NCI-H146 (cell line): ENCODE measurements at regions not wholly inside any gene's neighbourhood (a gene's known extent, or its start where the extent isn't known, plus 50 kb on each side); places are given as distances from the start of the nearest gene placed in this dataset.

Source experiments
- DNase-seq: peaks from one replicate; lab custom pipeline; 2025; lab: John Stamatoyannopoulos, UW

DNA sequence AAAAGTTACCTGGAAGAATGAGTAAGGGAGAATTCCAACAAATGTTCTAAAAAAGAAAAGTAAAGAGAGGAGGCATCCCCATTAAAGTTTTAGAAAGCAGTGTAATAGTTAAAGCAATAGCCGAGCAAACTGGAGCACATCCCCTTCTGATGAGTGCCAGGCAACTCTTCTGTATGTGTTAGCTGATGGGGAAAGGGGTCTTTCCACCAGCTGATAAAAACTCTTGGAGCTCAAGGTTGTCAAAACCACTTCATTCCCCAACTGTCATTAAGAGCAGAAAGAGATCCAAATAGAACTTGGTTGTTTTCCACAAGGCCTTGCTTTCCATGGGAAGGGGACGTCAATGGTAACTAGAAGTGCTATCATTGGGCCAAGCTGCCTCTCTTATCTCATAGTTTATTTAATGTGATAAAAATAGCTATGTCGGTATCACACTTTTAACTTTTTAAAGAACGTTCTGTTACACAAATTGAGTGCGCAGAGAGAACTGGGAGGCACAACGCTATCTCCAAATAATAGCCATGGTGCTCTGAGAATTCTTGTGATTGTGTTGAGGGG lies 116.9 kb downstream of the POLR2M start:
- DNase-seq = no peak

DNA sequence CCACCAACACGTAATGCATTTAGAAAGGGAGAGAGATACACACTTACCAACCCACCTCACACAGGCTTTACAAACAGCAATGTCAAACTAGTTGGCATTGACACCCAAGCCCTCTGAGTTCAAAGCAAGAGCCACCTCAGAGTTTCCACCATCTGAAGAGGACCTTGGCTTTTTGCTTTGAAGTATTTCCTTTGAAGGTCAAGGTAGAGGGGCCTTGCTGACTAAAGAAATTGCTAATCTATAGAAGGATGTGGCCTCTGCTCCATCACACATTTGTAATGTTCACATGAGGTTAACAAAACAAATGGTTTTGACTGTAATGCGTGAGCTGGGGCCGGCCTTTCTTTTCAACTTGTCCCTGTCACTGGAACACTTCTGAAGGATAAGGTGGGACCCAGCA lies 117.7 kb downstream of the POLR2M start:
- no peak for DNase-seq

DNA sequence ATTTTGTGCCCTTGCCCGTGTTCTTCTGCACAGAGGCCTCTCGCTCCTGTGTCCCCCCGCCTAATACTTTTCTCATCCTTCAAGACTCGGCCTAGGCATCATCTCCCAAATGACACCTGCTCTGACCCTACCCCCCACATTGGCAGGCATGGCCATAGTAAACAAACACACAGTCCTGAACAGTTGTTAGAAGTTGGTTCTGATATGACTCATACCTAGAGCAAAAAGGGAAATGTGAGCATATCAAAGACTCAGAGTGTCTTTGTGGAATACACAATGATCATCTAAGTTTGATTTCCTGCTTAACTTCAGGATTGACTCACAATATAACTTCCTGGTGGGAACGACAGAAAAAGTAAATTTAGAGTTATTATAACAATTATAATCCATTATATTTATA lies 120.5 kb downstream of the POLR2M start:
- DNase-seq = no peak

DNA sequence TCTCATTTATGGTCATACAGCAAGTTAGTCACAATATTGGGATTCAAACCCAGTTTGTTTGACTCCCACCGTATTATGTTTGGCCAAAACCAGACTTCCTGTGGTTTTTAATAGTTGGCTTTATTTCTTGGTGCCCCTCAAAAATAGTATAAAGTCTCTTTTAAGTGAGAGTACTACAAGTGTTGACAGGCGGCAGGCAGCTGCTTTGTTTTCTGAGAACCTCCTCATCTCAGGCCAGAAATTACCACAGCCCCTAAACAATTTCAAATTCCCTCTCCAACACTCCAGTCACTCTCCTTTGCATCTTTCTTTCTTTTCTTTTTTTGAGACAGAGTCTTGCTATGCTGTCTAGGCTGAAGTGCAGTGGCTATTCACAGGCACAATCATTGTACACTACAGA lies 121.5 kb downstream of the POLR2M start:
- DNase-seq = no peak

DNA sequence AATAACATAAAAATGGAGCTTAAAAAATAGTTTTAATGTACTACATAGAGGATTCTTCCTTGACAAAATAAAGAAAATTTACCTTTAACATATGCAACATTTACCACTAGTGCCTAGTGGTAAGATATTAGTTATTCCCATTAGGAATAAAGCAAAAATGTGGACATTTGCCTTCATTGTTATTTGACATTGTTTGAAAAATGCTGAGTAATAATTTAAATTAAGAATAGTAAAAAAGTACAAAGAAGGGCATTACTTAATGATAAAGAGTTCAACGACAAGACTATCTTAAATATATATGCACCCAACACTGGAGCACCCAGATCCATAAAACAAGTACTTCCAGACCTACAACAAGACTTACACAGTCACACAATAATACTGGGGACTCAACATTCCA lies 125.7 kb downstream of the POLR2M start:
- no peak for DNase-seq

DNA sequence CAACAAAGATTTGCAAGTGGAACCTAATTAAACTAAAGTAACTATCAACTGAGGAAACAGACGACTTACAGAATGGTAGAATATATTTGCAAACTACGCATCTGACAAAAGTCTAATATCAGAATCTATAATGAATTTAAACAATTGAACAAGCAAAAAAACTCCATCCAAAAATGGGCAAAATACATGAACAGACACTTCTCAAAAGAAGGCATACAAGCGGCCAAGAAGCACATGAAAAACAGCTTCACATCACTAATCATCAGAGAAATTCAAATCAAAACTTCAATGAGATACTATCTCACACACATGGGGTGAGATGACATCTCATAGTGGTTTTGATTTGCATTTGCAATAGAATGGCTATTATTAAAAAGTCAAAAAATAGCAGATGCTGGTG lies 128.6 kb downstream of the POLR2M start:
- DNase-seq = no peak

DNA sequence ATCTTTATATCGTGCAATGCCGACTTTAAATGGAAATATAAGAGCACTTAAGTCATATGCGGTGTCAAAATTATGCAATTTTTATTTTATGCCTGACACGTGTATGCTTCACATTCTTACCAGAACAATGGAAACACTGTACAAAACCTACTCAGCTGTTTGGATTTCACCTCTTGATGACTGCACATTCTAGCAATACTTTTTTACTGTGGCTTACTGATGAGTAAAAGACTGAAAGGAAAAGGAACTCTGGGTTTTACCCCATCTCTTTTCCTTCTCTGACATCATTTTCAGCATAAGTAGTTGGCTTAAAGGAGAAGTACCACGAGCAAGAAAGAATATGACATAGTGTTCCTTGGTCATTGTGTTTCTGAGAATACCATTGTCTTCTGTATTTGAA lies 142.8 kb downstream of the POLR2M start:
- no peak for DNase-seq

DNA sequence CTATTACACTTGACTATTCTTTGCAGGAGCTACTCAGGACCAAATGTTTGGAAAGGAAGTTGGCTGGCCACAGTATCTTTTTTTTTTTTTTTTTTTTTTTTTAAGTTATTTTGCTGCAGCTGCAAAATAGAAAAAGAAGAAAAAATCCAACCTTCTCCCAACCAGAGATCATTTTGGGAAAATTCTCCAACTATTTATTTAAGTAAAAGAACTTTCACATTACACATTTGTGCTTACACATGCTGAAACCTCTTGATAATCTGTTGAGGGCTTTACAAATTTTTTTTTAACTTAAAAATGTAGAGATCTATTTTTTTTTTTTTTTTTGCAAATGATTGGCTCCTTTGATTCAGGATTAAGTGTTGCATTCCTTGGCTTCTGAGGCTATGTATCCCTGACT lies 148.0 kb downstream of the POLR2M start:
- no peak for DNase-seq

DNA sequence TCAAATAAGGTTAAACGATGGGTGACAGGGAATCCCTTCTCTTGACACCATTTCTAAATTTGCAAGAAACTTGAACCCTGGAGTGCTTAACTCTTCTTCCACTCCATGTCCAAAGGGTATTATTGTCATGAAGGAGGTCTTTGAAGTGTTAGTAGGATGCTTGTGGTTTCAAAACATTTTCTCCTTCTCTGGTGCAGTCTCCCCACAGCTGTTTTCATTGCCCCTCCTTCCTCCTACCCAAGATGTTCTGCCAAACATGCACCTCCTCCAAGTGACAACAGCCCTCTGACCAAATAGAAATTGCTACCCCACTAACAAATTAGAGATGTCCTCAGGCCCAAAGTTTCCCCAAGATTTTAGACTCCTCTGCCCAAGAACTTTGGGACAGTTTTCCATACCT lies 151.4 kb downstream of the POLR2M start:
- DNase-seq = no peak

DNA sequence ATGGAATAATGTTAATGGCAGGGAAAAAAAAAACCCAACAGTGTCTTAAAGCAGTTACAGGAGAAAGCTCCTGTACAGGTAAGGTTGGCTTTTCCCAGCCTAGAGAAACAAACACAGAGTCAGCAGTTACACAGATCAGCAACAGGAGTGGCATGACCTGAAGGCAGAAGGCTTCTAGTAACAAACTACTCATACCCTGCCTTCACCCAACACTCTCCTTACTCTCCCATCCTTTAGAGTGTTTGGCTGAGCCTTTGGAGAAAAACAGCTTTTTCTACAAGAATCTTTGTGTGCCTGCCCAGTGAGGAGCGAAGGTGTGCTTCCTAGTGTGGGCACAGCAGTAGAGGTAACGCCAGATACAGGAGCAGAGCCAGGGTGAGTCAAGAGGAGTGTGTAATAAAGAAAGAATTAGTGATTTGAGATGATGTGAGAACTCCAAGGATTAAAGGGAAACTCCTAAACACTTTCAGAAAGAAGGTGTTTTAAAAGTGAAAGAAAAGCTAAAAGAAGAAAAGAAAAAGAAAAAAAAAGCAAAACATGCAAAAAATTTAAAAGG lies 152.7 kb downstream of the POLR2M start:
- DNase-seq = no peak

DNA sequence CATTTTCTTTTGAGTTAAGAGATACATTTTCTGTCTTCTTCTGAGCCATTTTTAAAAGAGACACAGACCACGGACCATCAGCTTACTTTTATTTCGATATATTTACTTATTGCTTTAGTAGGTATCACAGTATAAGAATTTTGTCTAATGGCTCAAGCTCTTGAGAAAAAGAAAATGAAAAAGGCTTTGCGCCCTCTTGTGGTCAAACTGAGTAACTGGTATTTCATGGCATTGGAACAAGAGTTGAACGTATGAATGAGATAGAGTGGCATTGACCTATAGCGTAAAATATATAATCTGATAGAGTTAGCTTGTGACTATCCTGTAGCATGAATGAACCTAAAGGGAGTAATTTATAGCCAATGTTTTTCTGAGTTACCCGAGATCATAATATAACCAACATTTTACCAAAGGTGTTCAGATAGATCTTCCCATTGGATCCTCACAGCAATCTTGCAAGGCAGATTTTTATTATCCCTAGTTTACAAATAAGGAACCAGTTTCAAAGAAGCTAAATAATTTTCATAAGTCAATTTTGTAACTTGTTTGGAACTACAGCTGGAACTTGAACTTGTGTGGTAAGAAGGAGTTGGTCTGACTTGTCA lies 154.6 kb downstream of the POLR2M start:
- peak; percentile 19 for DNase-seq

DNA sequence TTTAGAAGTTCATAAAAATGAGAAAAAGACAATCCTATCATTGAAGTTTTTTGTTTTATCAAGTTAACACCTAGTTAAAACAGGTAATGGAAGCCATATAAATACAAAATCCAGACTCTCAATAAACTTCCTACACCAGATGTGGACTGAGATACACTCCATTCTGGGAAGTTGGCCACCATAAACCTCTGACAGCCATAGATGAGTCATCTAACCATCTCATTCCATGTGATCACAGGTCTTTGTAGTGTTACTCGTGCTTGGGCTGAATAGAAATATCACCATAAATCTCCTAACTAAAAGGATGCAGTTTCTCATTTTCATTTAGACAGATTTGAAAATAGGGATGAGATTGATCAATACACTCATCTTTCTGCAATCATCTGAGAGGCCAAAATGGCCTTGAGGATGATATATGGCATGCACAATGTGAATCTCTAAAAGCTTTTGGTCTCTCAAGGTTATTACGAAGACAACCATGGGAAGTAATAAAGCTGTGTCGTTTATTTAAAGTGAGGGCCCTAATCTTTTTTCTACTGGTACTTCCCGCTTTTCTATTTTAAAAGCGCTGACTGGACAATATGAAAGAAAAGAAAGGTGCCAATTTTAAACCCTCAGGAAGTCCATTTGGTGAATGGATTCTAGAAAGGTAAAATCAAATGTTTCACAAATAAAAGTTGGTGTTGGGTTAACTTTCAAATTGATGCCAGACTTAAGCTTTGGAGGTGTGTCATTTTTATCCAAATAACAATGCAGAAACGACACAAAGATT lies 155.5 kb downstream of the POLR2M start:
- DNase-seq = no peak

DNA sequence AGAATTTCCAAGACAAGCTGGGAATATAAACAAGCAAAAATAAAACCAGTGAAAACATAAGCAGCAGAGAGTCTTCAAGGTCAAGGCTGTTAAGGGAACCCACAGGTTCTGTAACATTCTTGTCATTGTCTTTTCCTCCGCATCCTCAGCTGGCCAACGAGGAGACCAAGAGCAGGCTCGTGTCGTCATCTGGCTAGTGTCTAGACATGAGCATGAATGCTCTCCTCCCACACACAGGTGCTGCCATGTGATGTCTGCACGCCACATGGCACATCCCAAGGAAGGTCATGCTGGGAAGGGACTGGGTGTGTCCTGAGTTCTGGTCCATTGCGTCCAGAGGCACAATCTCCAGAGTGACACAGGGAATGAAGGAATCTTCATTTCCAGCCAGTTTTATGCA lies 156.2 kb downstream of the POLR2M start:
- no peak for DNase-seq

DNA sequence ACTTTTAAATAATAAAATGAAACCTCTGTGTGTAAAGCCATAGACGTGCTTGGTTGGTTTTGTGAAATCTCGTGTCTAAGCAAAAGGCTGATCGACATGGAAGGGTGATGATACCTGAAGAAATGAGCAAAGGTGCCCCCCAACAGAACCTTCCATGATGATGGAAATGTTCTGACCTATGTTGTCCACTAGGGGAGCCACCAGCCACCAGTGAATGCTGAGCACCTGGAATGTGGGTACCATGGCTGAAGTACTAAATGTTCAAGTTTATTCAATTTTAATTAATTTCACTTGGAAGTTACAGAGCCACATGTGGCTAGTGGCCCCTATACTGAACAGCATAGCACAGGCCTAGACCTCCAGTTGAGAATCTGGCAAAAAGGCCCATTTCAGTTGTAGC lies 158.8 kb downstream of the POLR2M start:
- DNase-seq = no peak

DNA sequence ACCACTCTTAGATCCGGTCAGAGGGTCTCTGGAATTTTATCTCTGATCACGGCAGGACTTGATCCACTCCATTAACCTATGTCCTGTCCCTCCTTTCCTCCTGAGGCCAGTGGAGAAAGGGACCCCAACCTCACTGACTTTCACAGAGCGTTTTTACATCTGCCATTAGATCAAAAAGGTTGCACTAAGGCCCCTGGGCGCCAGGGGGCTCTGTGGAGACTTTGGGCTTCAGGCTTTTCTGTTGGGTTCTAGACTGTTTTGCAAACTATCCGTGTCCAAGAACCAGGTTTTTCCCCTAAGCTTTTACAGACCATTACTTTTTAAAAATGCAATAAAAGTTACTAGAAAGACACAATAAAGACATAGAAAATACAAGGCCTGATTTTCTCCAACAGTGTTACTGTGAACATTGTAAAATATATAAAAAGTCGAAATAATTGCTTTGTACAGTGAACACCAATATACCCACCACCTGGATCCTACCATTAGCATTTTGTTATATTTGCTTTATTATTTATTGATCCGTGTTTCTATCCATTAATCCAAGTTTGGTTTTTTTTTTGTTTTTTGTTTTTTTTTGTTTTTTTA lies 159.7 kb downstream of the POLR2M start:
- peak; percentile 36 for DNase-seq

DNA sequence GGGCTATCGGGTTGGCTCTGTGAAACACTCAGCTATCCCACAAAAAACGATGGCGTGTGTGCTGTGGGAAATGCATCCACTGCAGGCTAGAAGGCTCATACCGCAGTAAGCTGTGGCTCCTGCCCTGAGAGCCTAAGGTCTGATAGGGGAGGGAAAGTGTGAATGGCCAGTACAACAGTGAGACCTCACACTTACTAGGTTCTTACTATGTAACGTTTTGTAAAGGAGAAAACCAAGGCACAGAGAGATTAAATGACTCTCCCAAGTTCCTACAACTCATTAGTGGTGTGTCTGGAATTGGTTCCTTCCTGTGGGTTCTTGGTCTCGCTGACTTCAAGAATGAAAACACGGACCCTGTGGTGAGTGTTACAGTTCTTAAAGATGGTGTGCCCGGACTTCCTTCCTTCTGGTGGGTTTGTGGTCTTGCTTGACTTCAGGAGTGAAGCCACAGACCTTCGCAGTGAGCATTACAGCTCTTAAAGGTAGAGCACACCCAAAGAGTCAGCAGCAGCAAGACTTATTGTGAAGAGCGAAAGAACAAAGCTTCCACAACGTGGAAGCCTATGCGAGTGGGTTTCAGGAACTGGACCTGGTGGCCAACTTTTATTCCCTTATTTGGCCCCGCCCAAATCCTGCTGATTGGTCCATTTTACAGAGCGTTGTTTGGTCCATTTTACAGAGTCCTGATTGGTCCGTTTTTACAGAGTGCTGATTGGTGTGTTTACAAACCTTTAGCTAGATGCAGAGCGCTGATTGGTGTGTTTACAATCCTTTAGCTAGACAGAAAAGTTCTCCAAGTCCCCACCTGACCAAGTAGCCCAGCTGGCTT lies 161.7 kb downstream of the POLR2M start:
- DNase-seq = no peak

DNA sequence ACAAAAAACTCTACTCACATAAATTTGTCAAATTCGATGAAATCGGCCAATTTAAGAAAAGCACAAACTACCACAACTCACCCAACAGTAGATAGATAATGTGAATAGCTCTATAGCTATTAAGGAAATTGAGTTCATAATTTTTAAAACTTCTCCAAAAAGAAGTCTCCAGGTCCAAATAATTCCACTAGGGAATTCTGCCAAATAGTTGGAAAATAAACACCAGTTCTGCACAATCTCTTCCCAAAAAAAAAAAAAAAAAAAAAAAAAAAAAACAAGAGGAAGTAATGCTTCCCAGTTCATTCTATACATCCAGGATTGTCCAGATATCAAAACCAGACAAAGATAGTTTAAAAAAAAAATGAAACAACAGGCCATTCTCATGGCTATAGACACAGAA lies 164.2 kb downstream of the POLR2M start:
- no peak for DNase-seq

DNA sequence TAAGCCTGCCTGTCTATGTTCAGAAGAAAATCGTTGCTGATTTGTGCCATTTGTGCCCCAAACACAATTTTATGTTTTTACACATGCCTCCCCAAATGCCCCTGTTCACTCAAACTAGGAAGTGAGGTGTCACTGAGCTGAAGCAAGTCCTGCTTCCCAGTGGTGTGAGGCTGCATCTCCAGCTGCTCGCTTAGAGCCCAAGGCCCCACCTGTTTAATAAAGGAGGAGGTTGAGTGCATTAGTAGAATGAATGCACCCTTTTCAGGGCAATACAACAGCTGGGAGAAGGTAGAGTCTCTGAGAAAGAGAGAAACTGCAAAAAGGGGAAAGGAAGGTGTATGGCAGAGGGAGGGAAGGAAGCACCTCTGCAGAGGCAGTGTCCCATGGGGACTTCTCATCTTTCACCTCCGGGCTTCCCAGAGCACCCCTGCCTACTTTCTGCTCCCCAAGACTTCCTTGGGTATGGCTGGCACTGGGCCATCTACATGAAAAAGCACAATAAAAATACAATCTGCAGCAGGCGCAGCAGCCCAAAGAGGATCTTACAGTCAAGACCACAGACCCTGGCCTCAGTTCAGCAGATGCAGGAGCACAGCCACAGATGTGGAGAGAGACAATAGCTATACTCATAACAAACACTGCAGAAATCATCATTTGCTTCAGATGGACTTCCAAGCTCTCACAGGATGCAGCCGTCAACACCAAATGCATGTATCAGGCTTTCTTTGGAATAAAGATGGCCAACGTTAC lies 165.9 kb downstream of the POLR2M start:
- no peak for DNase-seq

DNA sequence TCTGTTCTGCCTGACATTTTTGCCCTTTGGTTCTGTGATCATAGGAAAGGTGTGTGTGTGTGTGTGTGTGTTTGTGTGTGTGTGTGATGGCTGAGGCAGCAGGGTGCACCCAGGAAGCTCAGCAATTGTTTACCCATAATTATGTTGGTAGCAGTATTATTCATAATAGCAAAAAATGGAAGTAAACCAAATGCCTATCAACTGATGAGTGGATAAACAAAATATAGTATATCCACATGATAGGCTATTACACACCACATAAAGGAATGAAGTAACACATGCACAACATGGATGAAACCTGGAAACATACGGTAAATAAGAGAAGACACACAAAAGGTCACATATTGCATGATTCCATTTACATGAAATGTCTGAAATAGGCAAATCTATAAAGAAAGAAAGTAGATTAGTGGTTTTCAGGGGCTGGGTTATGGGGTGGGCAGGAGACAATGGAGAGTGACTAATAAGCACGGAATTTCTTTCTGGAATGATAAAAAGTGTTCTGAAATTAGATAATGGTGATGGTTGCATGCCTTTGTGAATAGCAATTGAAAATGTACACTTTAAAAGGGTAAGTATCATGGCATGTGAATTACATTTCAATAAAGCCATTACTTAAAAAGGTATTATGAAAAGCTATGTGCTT lies 167.2 kb downstream of the POLR2M start:
- DNase-seq = no peak

DNA sequence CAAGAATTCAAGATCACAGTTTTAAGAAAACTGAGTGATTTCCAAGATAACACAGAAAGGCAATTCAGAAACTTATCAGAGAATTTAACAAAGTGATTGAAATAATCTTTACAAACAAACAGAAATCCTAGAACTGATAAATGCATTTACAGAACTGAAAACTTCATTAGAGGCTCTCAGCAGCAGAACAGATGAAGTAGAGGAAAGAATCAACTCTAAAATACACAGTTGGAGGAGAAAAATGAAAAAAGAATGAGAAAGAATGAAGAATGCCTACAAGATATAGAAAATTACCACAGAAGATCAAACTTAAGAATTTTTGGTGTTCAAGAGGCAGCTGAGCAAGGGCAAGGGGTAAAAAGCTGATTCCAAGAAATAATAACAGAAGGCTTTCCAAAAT lies 168.8 kb downstream of the POLR2M start:
- DNase-seq = no peak

DNA sequence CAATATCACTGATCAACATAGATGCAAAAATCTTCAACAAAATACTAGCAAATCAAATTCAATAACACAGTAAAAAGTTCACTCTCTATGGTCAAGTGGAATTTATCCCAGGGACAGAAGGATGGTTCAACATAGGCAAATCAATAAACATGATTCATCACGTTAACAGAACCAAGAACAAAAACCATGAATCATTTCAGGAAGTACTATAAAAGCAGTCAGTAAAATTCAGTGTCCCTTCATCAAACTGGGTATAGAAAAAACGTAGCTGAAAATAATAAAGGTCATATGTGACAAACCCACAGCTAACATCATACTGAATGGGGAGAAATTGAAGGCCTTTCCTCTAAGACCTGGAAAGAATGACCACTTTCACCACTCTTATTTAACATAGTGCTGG lies 172.1 kb downstream of the POLR2M start:
- no peak for DNase-seq
